ENCODE measurements at regions not wholly inside any gene's neighbourhood (a gene's known extent, or its start where the extent isn't known, plus 50 kb on each side); places are given as distances from the start of the nearest gene placed in this dataset.

DNA sequence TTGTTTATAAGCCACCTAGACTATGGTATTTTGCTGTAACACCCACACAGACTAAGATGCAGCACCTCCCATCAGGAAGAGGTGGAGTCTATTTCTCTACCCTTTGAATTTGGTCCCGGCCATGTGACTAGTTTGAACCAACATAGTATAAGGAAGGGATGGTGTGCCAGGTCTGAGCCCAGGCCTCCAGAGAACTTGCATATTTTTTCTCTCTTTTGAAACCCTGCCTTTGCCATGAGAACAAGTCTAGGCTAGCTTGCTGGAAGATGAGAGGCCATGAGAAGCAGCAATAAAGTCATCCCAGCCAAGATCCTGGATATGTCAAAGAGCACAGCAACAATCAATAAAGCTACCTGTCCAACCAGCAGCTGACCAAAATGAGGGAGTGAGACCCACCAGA is 63.0 kb upstream of the ANKEF1 start:
- TF ChIP-seq, protein P1, sequence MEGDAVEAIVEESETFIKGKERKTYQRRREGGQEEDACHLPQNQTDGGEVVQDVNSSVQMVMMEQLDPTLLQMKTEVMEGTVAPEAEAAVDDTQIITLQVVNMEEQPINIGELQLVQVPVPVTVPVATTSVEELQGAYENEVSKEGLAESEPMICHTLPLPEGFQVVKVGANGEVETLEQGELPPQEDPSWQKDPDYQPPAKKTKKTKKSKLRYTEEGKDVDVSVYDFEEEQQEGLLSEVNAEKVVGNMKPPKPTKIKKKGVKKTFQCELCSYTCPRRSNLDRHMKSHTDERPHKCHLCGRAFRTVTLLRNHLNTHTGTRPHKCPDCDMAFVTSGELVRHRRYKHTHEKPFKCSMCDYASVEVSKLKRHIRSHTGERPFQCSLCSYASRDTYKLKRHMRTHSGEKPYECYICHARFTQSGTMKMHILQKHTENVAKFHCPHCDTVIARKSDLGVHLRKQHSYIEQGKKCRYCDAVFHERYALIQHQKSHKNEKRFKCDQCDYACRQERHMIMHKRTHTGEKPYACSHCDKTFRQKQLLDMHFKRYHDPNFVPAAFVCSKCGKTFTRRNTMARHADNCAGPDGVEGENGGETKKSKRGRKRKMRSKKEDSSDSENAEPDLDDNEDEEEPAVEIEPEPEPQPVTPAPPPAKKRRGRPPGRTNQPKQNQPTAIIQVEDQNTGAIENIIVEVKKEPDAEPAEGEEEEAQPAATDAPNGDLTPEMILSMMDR (IDR thresholded peaks at IDR 0.05; ENCODE audit: low read depth, low read length, missing input control) = no peak
- TF ChIP-seq, protein P2, sequence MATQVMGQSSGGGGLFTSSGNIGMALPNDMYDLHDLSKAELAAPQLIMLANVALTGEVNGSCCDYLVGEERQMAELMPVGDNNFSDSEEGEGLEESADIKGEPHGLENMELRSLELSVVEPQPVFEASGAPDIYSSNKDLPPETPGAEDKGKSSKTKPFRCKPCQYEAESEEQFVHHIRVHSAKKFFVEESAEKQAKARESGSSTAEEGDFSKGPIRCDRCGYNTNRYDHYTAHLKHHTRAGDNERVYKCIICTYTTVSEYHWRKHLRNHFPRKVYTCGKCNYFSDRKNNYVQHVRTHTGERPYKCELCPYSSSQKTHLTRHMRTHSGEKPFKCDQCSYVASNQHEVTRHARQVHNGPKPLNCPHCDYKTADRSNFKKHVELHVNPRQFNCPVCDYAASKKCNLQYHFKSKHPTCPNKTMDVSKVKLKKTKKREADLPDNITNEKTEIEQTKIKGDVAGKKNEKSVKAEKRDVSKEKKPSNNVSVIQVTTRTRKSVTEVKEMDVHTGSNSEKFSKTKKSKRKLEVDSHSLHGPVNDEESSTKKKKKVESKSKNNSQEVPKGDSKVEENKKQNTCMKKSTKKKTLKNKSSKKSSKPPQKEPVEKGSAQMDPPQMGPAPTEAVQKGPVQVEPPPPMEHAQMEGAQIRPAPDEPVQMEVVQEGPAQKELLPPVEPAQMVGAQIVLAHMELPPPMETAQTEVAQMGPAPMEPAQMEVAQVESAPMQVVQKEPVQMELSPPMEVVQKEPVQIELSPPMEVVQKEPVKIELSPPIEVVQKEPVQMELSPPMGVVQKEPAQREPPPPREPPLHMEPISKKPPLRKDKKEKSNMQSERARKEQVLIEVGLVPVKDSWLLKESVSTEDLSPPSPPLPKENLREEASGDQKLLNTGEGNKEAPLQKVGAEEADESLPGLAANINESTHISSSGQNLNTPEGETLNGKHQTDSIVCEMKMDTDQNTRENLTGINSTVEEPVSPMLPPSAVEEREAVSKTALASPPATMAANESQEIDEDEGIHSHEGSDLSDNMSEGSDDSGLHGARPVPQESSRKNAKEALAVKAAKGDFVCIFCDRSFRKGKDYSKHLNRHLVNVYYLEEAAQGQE (IDR thresholded peaks at IDR 0.05) = no peak
- TF ChIP-seq YY1 (IDR thresholded peaks at IDR 0.05) (no peak), SP1 (IDR thresholded peaks at IDR 0.05) (no peak), RAD21 (IDR thresholded peaks at IDR 0.05) (no peak), TAF1 (conservative IDR thresholded peaks at IDR 0.05) (no peak)

All from liver (tissue), 3 donors.